ENCODE measurements at regions not wholly inside any gene's neighbourhood (a gene's known extent, or its start where the extent isn't known, plus 50 kb on each side); places are given as distances from the start of the nearest gene placed in this dataset.

- Histone ChIP-seq H3K4me3 (no peak overlapping the region), H3K9me1 (ENCODE audit: control insufficient read depth, insufficient read depth, low read length) (no peaks in the 10 kb centered on the region), H3K9ac (ENCODE audit: insufficient read depth in 1 of 2, low read depth in 2 of 2, low read length in 2 of 2) (no peak overlapping the region), H3K27me3 (ENCODE audit: control insufficient read depth in 2 of 2, insufficient read depth in 2 of 2, low read length in 2 of 2) (no peaks in the 10 kb centered on the region), H3K79me2 (ENCODE audit: control insufficient read depth, insufficient read depth, low read length) (no peaks in the 10 kb centered on the region), H3K4me2 (ENCODE audit: insufficient read depth, low read length) (no peak overlapping the region), H4K20me1 (replicated peaks; ENCODE audit: control insufficient read depth, insufficient read depth, low read length) (no peaks in the 10 kb centered on the region), H3K9me3 (replicated peaks; ENCODE audit: control insufficient read depth, insufficient read depth, low read depth, low read length) (no peaks in the 10 kb centered on the region; the same call in 1 of the 2 replicates), H2AFZ (ENCODE audit: low read depth, low read length) (no peak overlapping the region), H3K4me1 (replicated peaks in 1 of 2; ENCODE audit: control insufficient read depth in 2 of 2, insufficient read depth in 2 of 2, low read length in 2 of 2) (no peaks in the 10 kb centered on the region), H3K36me3 (ENCODE audit: control insufficient read depth, insufficient read depth, low read length) (no peaks in the 10 kb centered on the region), H3K27ac (ENCODE audit: extremely low read depth, low read depth, low read length) (no peak overlapping the region)
- DNase-seq (ENCODE audit: extremely low read depth in 1 of 4, low spot score in 3 of 4) (no peak), FAIRE-seq (no peak), ATAC-seq (no peak)
- no TSS peak for BruUV-seq (replicated peaks)
- in situ Hi-C loops (cut with MboI) = no loop called here
- WGBS (ENCODE audit: insufficient coverage, low coverage, missing lambda C conversion rate) = 0% methylated on average over 1 of the region's 1 CpG
- no peak for TF ChIP-seq SIN3B (IDR thresholded peaks at IDR 0.05; ENCODE audit: low read depth)
- no peak for TF ChIP-seq SETDB1 (IDR thresholded peaks at IDR 0.05; ENCODE audit: low read length)
- intact Hi-C loops (cut with micrococcal nuclease) = no loop called here
- ChIA-PET CTCF (ENCODE audit: low intra/inter-chr PET ratio) (no interaction called here), POLR2A (interaction anchor here (0.6 kb wide), 1 partner anchor 525 kb away, joined by 3 read pairs; no protein-coding TSS in a partner anchor)
These were observed 437.7 kb upstream of the HS3ST1 start for GRCh38 chr4:11866391-11866790.

- ATAC-seq (no peak), FAIRE-seq (no peak), DNase-seq (ENCODE audit: extremely low read depth in 1 of 4, low spot score in 3 of 4) (no peak)
- Histone ChIP-seq H3K27me3 (ENCODE audit: control insufficient read depth in 2 of 2, insufficient read depth in 2 of 2, low read length in 2 of 2) (no peaks in the 10 kb centered on the region), H3K79me2 (ENCODE audit: control insufficient read depth, insufficient read depth, low read length) (no peaks in the 10 kb centered on the region), H3K9ac (ENCODE audit: insufficient read depth in 1 of 2, low read depth in 2 of 2, low read length in 2 of 2) (no peak overlapping the region), H3K9me1 (ENCODE audit: control insufficient read depth, insufficient read depth, low read length) (no peaks in the 10 kb centered on the region), H3K36me3 (ENCODE audit: control insufficient read depth, insufficient read depth, low read length) (no peaks in the 10 kb centered on the region), H4K20me1 (replicated peaks; ENCODE audit: control insufficient read depth, insufficient read depth, low read length) (no peaks in the 10 kb centered on the region), H3K4me1 (replicated peaks in 1 of 2; ENCODE audit: control insufficient read depth in 2 of 2, insufficient read depth in 2 of 2, low read length in 2 of 2) (no peaks in the 10 kb centered on the region), H3K4me3 (no peak overlapping the region), H2AFZ (ENCODE audit: low read depth, low read length) (no peak overlapping the region), H3K4me2 (ENCODE audit: insufficient read depth, low read length) (no peak overlapping the region), H3K27ac (ENCODE audit: extremely low read depth, low read depth, low read length) (no peak overlapping the region), H3K9me3 (replicated peaks; ENCODE audit: control insufficient read depth, insufficient read depth, low read depth, low read length) (no peaks in the 10 kb centered on the region; the same call in 1 of the 2 replicates)
- intact Hi-C loops (cut with micrococcal nuclease) = no loop called here
- in situ Hi-C loops (cut with MboI) = no loop called here
- BruUV-seq (replicated peaks) = no TSS peak
- CTCF ChIA-PET (ENCODE audit: low intra/inter-chr PET ratio) = no interaction called here
- 0% methylated on average over 1 of the region's 1 CpG for WGBS (ENCODE audit: insufficient coverage, low coverage, missing lambda C conversion rate)
- POLR2A ChIA-PET = no interaction called here
- no peak for TF ChIP-seq SAFB (IDR thresholded peaks at IDR 0.05; ENCODE audit: borderline replicate concordance, low read depth, low read length)
- TF ChIP-seq ZNF3 (CRISPR knock-in tag; IDR thresholded peaks at IDR 0.05) = no peak
- TF ChIP-seq FOXJ3 (CRISPR knock-in tag; IDR thresholded peaks at IDR 0.05) = no peak
- TF ChIP-seq ZNF398 (CRISPR knock-in tag; IDR thresholded peaks at IDR 0.05) = no peak
- no peak for TF ChIP-seq ZNF24 (IDR thresholded peaks at IDR 0.05)
- TF ChIP-seq PYGO2 (tag; IDR thresholded peaks at IDR 0.05) = no peak
- no peak for TF ChIP-seq SMARCE1 (IDR thresholded peaks at IDR 0.05)
- TF ChIP-seq PBX2 (CRISPR knock-in tag; IDR thresholded peaks at IDR 0.05; ENCODE audit: low read depth) = no peak
- TF ChIP-seq PBX2 (tag; conservative IDR thresholded peaks at IDR 0.05; ENCODE audit: low read depth) = no peak
- no peak for TF ChIP-seq FOSL1 (tag; conservative IDR thresholded peaks at IDR 0.05)
- TF ChIP-seq NRF1 (conservative IDR thresholded peaks at IDR 0.05 in 1 of 2, IDR thresholded peaks at IDR 0.05 in 1 of 2) = no peak
- no peak for TF ChIP-seq ZNF41 (CRISPR knock-in tag; conservative IDR thresholded peaks at IDR 0.05)
These were observed 432.3 kb upstream of the HS3ST1 start for GRCh38 chr4:11860996-11861395.

Measured in K562 (cell line).